Gastrocnemius medialis (tissue), 4 donors: ENCODE measurements at regions not wholly inside any gene's neighbourhood (a gene's known extent, or its start where the extent isn't known, plus 50 kb on each side); places are given as distances from the start of the nearest gene placed in this dataset.

ENCODE experiments used
- ATAC-seq, 2 donors: fragments of 150-250 bp; one replicate each; pipeline ENCODE4 v1.9.1; 2016
- DNase-seq, 2 donors: peaks; one replicate each; pipeline ENCODE4 v3.0.0-alpha.2; 2019
- H3K27ac ChIP-seq, 4 donors: fragments of 200-600 bp; sonication (generic); 1 replicate in 1 of 4; 2 replicates in 3 of 4; pipeline ENCODE4 v1.5.1; 2016 to 2018; ENCODE audit warnings: mild to moderate bottlenecking in 2 of 4, moderate library complexity in 1 of 4
- H3K27me3 ChIP-seq, 3 donors: fragments of 200-600 bp; sonication (generic) in 2 of 3; 1 replicate in 1 of 3; 2 replicates in 2 of 3; pipeline versions ENCODE4 v1.5.1 to v1.6.0; 2016 to 2019; ENCODE audit warnings: mild to moderate bottlenecking in 1 of 3, moderate library complexity in 1 of 3
- H3K36me3 ChIP-seq, 2 donors: fragments of 200-600 bp; sonication (generic) in 1 of 2; one replicate each; pipeline ENCODE4 v1.5.1; 2017 to 2018
- H3K4me1 ChIP-seq, 2 donors: fragments of 200-600 bp; sonication (generic) in 1 of 2; one replicate each; pipeline ENCODE4 v1.5.1; 2016 to 2017; ENCODE audit warnings: mild to moderate bottlenecking in 2 of 2
- H3K4me3 ChIP-seq, 4 donors: fragments of 200-600 bp; sonication (generic) in 3 of 4; 1 replicate in 1 of 4; 2 replicates in 3 of 4; pipeline ENCODE4 v1.5.1; 2016 to 2019; ENCODE audit warnings: mild to moderate bottlenecking in 2 of 4
- H3K9me3 ChIP-seq, 3 donors: fragments of 200-600 bp; sonication (generic) in 2 of 3; 1 replicate in 1 of 3; 2 replicates in 2 of 3; pipeline ENCODE4 v1.5.1; 2016 to 2019
- POLR2A ChIP-seq, 2 donors: fragments of 450-650 bp; IDR thresholded peaks; one replicate each; pipeline ENCODE4 v1.6.1; 2017; ENCODE audit warnings: antibody characterized with exemption in 2 of 2, mild to moderate bottlenecking in 2 of 2, moderate library complexity in 2 of 2
- in situ Hi-C, 4 donors: fragments of 200-750 bp; cut with MboI; loops; one replicate each; pipeline versions ENCODE4 v1.15.0 to v1.8.0; 2017; ENCODE audit warnings: low sequenced_read_pairs in 4 of 4
- intact Hi-C: fragments of 100-400 bp; cut with DNase I; formaldehyde crosslinking; loops from one replicate; pipeline ENCODE4 v1.15.1; 2023; ENCODE audit warnings: low total_unique reads
- TF ChIP-seq, protein P1 (sequence below), 5 experiments: fragments of 450-650 bp in 3 of 5; fragments of 200-600 bp in 2 of 5; sonication (generic) in 2 of 5; IDR thresholded peaks in 4 of 5; conservative IDR thresholded peaks in 1 of 5; 1 replicate in 4 of 5; 2 replicates in 1 of 5; pipeline ENCODE4 v1.5.1; 2016 to 2019; ENCODE audit warnings: antibody characterized with exemption in 5 of 5, mild to moderate bottlenecking in 3 of 5, moderate library complexity in 3 of 5

DNA sequence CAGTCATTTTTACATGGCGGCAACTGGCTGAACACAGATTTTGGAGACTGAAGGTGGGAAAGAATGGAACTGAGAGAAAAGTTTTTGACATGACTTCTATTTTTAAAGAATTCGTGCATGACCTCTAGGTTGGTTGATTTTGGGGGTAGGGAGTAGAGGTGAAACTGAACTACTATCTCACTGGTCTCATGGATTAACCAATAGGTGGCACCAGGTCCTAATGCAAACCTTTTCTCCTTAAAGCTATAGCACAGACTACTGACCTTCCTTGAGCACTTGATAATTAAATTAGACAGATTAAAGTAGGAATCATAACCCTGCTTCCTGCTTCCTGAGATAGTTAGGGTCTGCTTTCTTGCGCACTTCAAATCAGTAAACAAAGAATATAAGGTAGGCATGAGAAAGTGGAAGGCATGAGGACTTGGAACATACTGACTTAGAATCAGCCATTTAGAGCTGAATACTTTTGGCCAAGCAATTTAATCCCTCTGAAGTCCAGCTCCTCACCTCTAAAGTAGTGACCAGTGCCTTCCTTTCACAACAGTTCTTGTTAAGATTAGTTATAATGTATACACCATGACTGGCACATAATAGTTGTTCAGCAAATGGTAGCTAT, 206.0 kb downstream of the CENPF start:
- ATAC-seq = no peak

DNA sequence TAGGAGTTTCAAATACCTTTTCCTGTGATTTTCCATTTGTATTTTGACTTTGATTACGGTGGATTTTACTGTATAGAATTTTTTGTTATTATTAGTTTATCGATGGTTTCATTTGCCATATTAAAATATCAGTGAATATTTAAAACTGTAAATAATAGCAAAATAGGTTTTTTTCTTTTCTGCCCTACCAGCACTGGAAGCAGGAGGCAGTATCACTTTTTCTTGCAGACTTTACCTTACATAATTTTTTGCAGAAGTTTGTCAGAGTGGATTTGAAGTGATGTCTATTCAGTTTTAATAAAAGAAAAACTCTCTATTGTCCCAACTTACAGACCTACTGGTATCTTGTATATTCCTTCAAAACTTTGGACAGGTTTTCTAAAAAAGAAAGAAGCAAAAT, 213.6 kb downstream of the CENPF start:
- DNase-seq (no peak), ATAC-seq (no peak)
- in situ Hi-C loops (no loop called here), intact Hi-C loops (no loop called here)
- Histone ChIP-seq H3K27ac (no peak overlapping the region), H3K36me3 (no peaks in the 10 kb centered on the region), H3K4me3 (no peak overlapping the region), H3K4me1 (no peaks in the 10 kb centered on the region), H3K27me3 (no peaks in the 10 kb centered on the region), H3K9me3 (no peaks in the 10 kb centered on the region)
- no peak for TF ChIP-seq POLR2A (IDR thresholded peaks at IDR 0.05)
- TF ChIP-seq, protein P1, sequence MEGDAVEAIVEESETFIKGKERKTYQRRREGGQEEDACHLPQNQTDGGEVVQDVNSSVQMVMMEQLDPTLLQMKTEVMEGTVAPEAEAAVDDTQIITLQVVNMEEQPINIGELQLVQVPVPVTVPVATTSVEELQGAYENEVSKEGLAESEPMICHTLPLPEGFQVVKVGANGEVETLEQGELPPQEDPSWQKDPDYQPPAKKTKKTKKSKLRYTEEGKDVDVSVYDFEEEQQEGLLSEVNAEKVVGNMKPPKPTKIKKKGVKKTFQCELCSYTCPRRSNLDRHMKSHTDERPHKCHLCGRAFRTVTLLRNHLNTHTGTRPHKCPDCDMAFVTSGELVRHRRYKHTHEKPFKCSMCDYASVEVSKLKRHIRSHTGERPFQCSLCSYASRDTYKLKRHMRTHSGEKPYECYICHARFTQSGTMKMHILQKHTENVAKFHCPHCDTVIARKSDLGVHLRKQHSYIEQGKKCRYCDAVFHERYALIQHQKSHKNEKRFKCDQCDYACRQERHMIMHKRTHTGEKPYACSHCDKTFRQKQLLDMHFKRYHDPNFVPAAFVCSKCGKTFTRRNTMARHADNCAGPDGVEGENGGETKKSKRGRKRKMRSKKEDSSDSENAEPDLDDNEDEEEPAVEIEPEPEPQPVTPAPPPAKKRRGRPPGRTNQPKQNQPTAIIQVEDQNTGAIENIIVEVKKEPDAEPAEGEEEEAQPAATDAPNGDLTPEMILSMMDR (IDR thresholded peaks at IDR 0.05 in 4 of 5, conservative IDR thresholded peaks at IDR 0.05 in 1 of 5) = no peak

More for the DNA sequence above, 206.0 kb downstream of the CENPF start:
- no peaks in the 10 kb centered on the region for H3K4me1 ChIP-seq
- H3K27ac ChIP-seq = no peak overlapping the region
- no peaks in the 10 kb centered on the region for H3K27me3 ChIP-seq
- TF ChIP-seq, protein P1 (IDR thresholded peaks at IDR 0.05 in 4 of 5, conservative IDR thresholded peaks at IDR 0.05 in 1 of 5) = no peak
- no peak for TF ChIP-seq POLR2A (IDR thresholded peaks at IDR 0.05)
- H3K9me3 ChIP-seq = no peaks in the 10 kb centered on the region
- in situ Hi-C loops = no loop called here
- intact Hi-C loops = no loop called here
- H3K36me3 ChIP-seq = no peaks in the 10 kb centered on the region
- no peak overlapping the region for H3K4me3 ChIP-seq
- DNase-seq = no peak

DNA sequence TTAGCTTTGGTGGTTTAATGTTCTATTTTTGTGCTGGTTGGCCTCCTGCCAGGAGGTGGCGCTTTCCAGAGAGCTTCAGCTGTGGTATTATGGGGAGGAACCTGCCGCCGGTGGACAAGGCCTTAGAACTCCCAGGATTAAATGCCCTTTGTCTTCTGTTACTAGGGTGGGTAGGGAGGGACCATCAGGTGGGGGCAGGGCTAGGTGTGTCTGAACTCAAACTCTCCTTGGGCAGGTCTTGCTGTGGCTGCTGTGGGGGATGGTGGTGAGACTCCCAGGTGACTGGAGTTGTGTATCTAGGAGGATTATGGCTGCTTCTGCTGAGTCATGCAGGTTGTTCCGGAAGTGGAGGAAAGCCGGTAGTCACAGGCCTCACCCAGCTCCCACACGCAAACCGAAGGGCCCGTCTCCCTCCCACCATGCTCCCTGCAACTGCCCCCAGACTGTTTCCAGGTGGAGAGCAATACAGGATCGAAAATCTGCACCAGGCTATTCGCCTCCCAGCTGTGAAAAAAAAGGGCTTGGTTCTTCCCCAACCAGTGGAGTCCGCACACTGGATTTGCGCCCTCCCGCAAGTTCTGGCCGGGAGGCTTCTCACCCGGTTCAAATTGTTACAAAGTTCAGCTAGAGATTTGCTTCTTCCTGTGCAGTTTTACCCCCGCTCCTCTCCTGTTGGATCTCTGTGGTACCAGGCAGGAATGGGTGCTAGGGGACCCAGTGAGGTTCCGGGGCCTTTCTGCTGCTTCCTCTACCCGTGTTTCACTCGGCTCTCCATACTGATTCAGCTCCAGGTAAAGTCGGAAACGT, 220.5 kb downstream of the CENPF start:
- intact Hi-C loops (no loop called here), in situ Hi-C loops (no loop called here)
- DNase-seq (no peak), ATAC-seq (no peak)
- H3K9me3 ChIP-seq = no peaks in the 10 kb centered on the region
- TF ChIP-seq, protein P1 (IDR thresholded peaks at IDR 0.05 in 4 of 5, conservative IDR thresholded peaks at IDR 0.05 in 1 of 5) = no peak
- TF ChIP-seq POLR2A (IDR thresholded peaks at IDR 0.05) = no peak
- no peaks in the 10 kb centered on the region for H3K4me1 ChIP-seq
- H3K27me3 ChIP-seq = no peaks in the 10 kb centered on the region
- H3K27ac ChIP-seq = no peak overlapping the region
- no peak overlapping the region for H3K4me3 ChIP-seq
- no peaks in the 10 kb centered on the region for H3K36me3 ChIP-seq

DNA sequence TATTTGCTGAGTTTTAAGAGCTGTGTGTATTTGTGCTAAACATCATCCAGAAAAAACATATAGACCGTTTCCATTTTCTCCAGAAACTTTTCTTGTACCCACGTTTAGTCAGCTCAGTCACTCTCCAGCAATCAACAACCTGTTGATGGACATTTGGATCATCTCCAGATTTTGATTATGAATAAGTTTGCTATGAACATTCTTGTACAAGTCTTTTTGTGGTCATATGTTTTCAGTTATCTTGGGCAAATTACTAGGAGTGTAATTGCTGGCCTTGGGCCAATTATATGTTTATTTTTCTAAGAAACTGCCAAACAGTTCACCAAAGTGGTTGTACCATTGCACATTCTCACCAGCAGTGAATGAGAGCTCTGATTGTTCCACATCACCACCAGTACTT, 221.8 kb downstream of the CENPF start:
- no peak for TF ChIP-seq POLR2A (IDR thresholded peaks at IDR 0.05)
- TF ChIP-seq, protein P1 (IDR thresholded peaks at IDR 0.05 in 4 of 5, conservative IDR thresholded peaks at IDR 0.05 in 1 of 5) = no peak
- no peak overlapping the region for H3K4me3 ChIP-seq
- no peaks in the 10 kb centered on the region for H3K4me1 ChIP-seq
- no peaks in the 10 kb centered on the region for H3K9me3 ChIP-seq
- in situ Hi-C loops = no loop called here
- H3K27ac ChIP-seq = no peak overlapping the region
- H3K36me3 ChIP-seq = no peaks in the 10 kb centered on the region
- intact Hi-C loops = no loop called here
- H3K27me3 ChIP-seq = no peaks in the 10 kb centered on the region
- DNase-seq = no peak
- no peak for ATAC-seq
